Peyer's patch (tissue), 4 donors: ENCODE measurements at regions not wholly inside any gene's neighbourhood (a gene's known extent, or its start where the extent isn't known, plus 50 kb on each side); places are given as distances from the start of the nearest gene placed in this dataset.

Source experiments
- POLR2A ChIP-seq, 2 donors: fragments of 450-650 bp; IDR thresholded peaks; one replicate each; pipeline ENCODE4 v1.5.1; 2017; ENCODE audit warnings: antibody characterized with exemption in 2 of 2, mild to moderate bottlenecking in 2 of 2, moderate library complexity in 2 of 2
- TF ChIP-seq, protein P1 (sequence below), 6 experiments: fragments of 450-650 bp in 4 of 6; fragments of 200-600 bp in 2 of 6; sonication (generic) in 1 of 6; IDR thresholded peaks; one replicate each; pipeline ENCODE4 v1.5.1; 2017 to 2019; ENCODE audit warnings: antibody characterized with exemption in 6 of 6, mild to moderate bottlenecking in 3 of 6, moderate library complexity in 1 of 6

DNA sequence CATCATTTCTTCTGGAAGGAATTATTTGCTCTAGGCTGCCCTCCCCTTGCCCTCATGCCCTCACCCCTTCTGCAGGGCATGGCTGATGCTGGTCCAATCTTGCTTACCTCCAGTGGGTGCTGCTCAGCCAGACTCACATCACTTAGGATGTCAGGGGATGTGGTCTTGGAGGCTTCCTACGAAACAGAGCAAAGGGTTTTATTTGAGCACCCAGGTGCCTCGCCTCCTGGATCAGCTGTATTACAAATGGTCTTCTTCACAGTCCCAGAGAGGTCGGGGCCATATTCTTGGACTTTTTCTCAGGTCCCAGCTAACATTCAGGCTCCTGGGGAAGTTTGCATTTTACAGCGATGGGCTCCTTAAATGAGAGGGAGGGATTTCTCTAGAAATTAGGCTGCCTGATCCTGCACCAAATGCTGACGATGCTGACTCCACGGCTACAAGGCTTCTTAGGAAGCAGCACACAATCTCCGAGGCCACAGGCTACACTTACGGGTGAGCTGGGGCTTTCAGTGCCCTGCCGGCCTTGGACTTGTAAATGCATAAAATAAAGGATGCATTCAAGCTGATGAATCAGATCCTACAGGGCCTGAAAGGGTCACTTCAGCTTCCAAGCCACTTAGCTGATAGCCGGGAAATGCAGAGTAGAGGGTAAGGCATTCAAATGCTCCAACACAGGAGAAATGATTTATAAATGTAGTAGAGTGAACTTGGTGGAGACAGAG lies 159.8 kb upstream of the ECI2 start:
- TF ChIP-seq, protein P1, sequence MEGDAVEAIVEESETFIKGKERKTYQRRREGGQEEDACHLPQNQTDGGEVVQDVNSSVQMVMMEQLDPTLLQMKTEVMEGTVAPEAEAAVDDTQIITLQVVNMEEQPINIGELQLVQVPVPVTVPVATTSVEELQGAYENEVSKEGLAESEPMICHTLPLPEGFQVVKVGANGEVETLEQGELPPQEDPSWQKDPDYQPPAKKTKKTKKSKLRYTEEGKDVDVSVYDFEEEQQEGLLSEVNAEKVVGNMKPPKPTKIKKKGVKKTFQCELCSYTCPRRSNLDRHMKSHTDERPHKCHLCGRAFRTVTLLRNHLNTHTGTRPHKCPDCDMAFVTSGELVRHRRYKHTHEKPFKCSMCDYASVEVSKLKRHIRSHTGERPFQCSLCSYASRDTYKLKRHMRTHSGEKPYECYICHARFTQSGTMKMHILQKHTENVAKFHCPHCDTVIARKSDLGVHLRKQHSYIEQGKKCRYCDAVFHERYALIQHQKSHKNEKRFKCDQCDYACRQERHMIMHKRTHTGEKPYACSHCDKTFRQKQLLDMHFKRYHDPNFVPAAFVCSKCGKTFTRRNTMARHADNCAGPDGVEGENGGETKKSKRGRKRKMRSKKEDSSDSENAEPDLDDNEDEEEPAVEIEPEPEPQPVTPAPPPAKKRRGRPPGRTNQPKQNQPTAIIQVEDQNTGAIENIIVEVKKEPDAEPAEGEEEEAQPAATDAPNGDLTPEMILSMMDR (IDR thresholded peaks at IDR 0.05), result no peak
- TF ChIP-seq POLR2A (IDR thresholded peaks at IDR 0.05), result no peak
